SJCRH30 (cell line): ENCODE measurements at regions not wholly inside any gene's neighbourhood (a gene's known extent, or its start where the extent isn't known, plus 50 kb on each side); places are given as distances from the start of the nearest gene placed in this dataset.
"Not testable (repeated sequence)": the region's sequence is repeated elsewhere in the genome, so short reads cannot be mapped to it uniquely, and the experiment has no call there.

ENCODE experiments used
- DNase-seq, 2 experiments: peaks; one replicate each; pipeline ENCODE4 v3.0.0-alpha.2; 2015 to 2020
- H3K27ac ChIP-seq: fragments of 250-450 bp; sonication (Bioruptor Pico); 2 replicates; pipeline ENCODE4 v1.5.1; 2020; ENCODE audit warnings: mild to moderate bottlenecking, moderate library complexity
- H3K27me3 ChIP-seq: fragments of 250-450 bp; sonication (Bioruptor Pico); 2 replicates; pipeline ENCODE4 v1.5.1; 2020; ENCODE audit warnings: mild to moderate bottlenecking, moderate library complexity
- H3K36me3 ChIP-seq: fragments of 250-450 bp; sonication (Bioruptor Pico); 2 replicates; pipeline ENCODE4 v1.5.1; 2020; ENCODE audit warnings: mild to moderate bottlenecking, moderate library complexity
- H3K4me1 ChIP-seq: fragments of 250-450 bp; sonication (Bioruptor Pico); 2 replicates; pipeline ENCODE4 v1.5.1; 2020; ENCODE audit warnings: mild to moderate bottlenecking, moderate library complexity
- H3K4me3 ChIP-seq: fragments of 250-450 bp; sonication (Bioruptor Pico); 2 replicates; pipeline ENCODE4 v1.5.1; 2020; ENCODE audit warnings: mild to moderate bottlenecking, moderate library complexity
- H3K9me3 ChIP-seq: fragments of 250-450 bp; sonication (Bioruptor Pico); replicated peaks from 2 replicates; pipeline ENCODE4 v1.5.1; 2020; ENCODE audit warnings: mild to moderate bottlenecking, moderate library complexity

- not testable (repeated sequence) for H3K4me3 ChIP-seq, DNase-seq
Measured at GRCh38 chr14:56065199-56065598, 53.0 kb upstream of the PELI2 start.

GRCh38 chr14:56065621-56066290 lies 52.5 kb upstream of the PELI2 start:
- Histone ChIP-seq H3K4me3 (no peak overlapping the region), H3K9me3 (no peaks in the 10 kb centered on the region), H3K4me1 (no peaks in the 10 kb centered on the region), H3K27ac (no peak overlapping the region), H3K36me3 (no peaks in the 10 kb centered on the region), H3K27me3 (no peaks in the 10 kb centered on the region)
- DNase-seq: no peak

More at GRCh38 chr14:56065199-56065598, 53.0 kb upstream of the PELI2 start:
- not testable (repeated sequence) for H3K9me3 ChIP-seq, H3K4me1 ChIP-seq, H3K36me3 ChIP-seq, H3K27ac ChIP-seq, H3K27me3 ChIP-seq
